LNCaP clone FGC (cell line): ENCODE measurements at regions not wholly inside any gene's neighbourhood (a gene's known extent, or its start where the extent isn't known, plus 50 kb on each side); places are given as distances from the start of the nearest gene placed in this dataset.

Experiments
- DNase-seq: peaks from one replicate; pipeline ENCODE4 v3.0.0-alpha.2; 2011; ENCODE audit warnings: low read depth
- H3K4me3 ChIP-seq: 2 replicates; pipeline ENCODE4 v1.5.1; 2011; ENCODE audit warnings: mild to moderate bottlenecking, low read depth, low read length, control low read depth
- CTCF ChIP-seq: IDR thresholded peaks from 2 replicates; pipeline ENCODE4 v1.5.1; 2012; ENCODE audit warnings: mild to moderate bottlenecking; ENCODE audit not compliant: control insufficient read depth, insufficient read depth; ENCODE audit errors: extremely low read depth

- H3K4me3 ChIP-seq, result no peak overlapping the region
- no peak for DNase-seq
- TF ChIP-seq CTCF, result no peak
Observed at GRCh38 chr16:5328546-5328945, 231.0 kb upstream of the EEF2KMT start.

DNA sequence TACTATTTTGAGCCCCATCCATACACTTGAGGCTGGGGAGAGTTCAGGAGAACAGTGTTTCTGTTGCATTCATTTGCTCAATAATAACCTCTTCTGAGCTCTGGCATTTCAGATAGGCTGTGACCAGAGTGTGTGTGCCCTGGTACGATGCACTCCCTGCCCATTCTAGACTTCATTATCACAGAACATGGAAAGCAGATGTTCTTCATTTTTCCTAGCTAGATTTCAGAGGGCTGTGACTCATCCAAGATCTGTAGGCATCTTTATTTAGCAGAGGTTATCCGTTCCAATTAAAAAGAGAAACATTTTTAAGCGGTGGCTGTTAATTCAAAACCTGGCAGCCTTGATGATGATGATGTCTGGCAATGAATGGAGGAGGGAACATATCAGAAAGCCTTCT lies 228.8 kb upstream of the EEF2KMT start:
- no peak overlapping the region for H3K4me3 ChIP-seq
- TF ChIP-seq CTCF, result no peak
- no peak for DNase-seq

GRCh38 chr16:5325932-5326331 lies 228.3 kb upstream of the EEF2KMT start:
- no peak overlapping the region for H3K4me3 ChIP-seq
- DNase-seq, result no peak
- no peak for TF ChIP-seq CTCF

- DNase-seq, result no peak
- H3K4me3 ChIP-seq, result no peak overlapping the region
Observed at GRCh38 chr16:5323284-5324141, 225.9 kb upstream of the EEF2KMT start.

GRCh38 chr16:5321930-5322329 lies 224.3 kb upstream of the EEF2KMT start:
- no peak for TF ChIP-seq CTCF
- DNase-seq, result no peak
- no peak overlapping the region for H3K4me3 ChIP-seq

More at GRCh38 chr16:5323284-5324141, 225.9 kb upstream of the EEF2KMT start:
- no peak for TF ChIP-seq CTCF

DNA sequence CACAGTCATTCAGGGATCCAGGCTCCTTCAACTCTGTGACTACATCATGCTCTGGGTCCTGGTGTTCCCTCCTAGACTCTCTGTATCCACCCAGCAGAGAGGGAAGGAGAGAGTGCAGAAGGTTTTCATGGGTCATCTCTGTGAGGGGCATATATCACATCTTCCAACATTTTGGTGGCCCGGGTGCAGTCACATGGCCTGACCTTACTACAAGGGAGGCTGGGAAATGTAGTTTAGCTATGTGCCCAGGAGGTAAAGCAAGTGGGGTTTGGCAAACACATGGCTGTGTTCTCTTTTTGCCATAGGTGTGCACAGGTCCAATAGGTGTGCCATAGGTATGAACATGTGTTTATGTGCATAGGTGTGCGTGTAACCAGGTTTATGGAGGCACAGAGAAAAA lies 222.2 kb upstream of the EEF2KMT start:
- no peak for TF ChIP-seq CTCF
- no peak overlapping the region for H3K4me3 ChIP-seq
- DNase-seq, result no peak

GRCh38 chr16:5315914-5316313 lies 218.3 kb upstream of the EEF2KMT start:
- no peak overlapping the region for H3K4me3 ChIP-seq
- DNase-seq, result no peak
- TF ChIP-seq CTCF, result no peak
